ENCODE measurements at regions not wholly inside any gene's neighbourhood (a gene's known extent, or its start where the extent isn't known, plus 50 kb on each side); places are given as distances from the start of the nearest gene placed in this dataset.

DNA sequence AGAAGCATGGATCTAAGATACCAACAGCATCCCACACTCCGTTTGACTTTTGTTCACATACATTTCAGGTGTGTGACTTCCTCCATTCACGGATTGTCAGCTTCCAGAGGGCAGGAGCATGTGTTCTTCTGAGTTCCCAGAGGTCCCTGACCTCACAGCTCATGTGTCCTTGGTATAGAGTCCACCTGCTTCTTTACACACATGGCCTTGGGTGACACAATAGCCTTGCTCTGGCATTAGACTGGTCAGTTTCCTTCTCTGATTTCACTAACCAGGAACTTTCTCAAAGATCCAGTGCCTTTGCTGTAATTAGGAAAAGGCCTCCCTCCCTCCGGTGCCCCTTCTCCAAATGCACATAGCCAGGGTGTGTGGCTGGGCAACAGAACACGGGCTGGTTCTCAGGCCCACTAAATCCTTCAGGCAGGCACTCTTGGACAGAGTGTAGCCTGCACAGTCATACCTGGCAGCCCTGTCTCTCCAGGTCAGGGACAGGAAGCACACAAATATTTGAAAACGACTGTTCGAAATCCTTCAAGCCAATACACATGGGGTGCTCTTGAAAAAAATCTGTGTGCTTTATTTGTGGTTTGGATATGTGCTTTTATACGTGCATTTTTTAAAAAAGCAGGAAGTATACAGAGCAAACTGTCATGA is 81.1 kb downstream of the TRIM42 start:
- Histone ChIP-seq H3K4me3 (no peak overlapping the region), H3K36me3 (no peaks in the 10 kb centered on the region), H3K27ac (replicated peaks in 1 of 4) (no peak overlapping the region), H3K4me1 (no peaks in the 10 kb centered on the region), H3K9me3 (no peaks in the 10 kb centered on the region), H3K27me3 (no peaks in the 10 kb centered on the region)
- intact Hi-C loops (cut with DNase I): no loop called here
- WGBS: 73% methylated on average over 7 of the region's 7 CpGs
- DNase-seq (ENCODE audit: extremely low spot score): peak; percentile 62
- TF ChIP-seq, protein P1, sequence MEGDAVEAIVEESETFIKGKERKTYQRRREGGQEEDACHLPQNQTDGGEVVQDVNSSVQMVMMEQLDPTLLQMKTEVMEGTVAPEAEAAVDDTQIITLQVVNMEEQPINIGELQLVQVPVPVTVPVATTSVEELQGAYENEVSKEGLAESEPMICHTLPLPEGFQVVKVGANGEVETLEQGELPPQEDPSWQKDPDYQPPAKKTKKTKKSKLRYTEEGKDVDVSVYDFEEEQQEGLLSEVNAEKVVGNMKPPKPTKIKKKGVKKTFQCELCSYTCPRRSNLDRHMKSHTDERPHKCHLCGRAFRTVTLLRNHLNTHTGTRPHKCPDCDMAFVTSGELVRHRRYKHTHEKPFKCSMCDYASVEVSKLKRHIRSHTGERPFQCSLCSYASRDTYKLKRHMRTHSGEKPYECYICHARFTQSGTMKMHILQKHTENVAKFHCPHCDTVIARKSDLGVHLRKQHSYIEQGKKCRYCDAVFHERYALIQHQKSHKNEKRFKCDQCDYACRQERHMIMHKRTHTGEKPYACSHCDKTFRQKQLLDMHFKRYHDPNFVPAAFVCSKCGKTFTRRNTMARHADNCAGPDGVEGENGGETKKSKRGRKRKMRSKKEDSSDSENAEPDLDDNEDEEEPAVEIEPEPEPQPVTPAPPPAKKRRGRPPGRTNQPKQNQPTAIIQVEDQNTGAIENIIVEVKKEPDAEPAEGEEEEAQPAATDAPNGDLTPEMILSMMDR (IDR thresholded peaks at IDR 0.05): no peak
- TF ChIP-seq EP300 (IDR thresholded peaks at IDR 0.05) (no peak), POLR2AphosphoS5 (IDR thresholded peaks at IDR 0.05) (no peak), POLR2A (IDR thresholded peaks at IDR 0.05; ENCODE audit: low read depth) (no peak)

DNA sequence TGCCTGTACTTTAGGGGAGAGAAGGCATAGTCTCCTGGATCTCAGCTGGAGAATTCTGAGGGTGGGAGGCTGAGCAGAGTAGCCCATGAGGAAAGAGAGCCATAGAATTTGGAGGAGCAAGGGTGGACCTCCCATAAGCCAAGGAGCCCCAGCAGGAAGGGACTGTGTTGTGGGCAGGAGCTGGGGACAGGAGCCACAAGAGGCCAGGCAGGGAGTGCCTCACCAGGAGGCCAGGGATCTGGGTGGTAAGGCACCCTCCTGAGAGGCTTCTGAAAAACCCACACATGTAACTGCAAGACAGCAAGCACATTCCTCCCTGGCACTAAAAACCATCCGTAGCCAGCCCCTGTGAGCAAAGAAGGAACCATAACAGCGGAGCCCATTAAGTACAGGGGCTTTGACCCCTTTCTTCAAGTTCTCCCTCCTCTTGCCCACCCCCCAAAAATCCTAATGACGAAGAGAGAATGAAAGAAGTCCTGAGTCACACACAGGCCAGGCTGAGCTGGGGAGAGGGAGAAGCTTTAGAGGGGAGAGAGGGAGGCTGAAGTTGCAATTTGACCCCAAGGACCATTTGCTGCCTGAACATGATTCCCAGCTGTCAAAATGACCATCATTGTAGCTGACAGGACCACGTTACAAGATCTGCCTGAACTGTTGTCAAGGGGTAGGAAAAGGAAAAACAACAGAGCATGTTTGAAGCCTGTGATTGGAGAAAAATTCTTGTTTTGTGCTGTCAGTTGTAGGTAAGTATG is 82.6 kb downstream of the TRIM42 start:
- DNase-seq (ENCODE audit: extremely low spot score): peak; percentile 78
- Histone ChIP-seq H3K9me3 (no peaks in the 10 kb centered on the region), H3K27me3 (no peaks in the 10 kb centered on the region), H3K36me3 (no peaks in the 10 kb centered on the region), H3K4me1 (no peaks in the 10 kb centered on the region), H3K4me3 (no peak overlapping the region), H3K27ac (replicated peaks in 1 of 4) (no peak overlapping the region)
- WGBS: 75% methylated on average over 4 of the region's 4 CpGs
- TF ChIP-seq EP300 (IDR thresholded peaks at IDR 0.05) (no peak), POLR2AphosphoS5 (IDR thresholded peaks at IDR 0.05) (no peak), POLR2A (IDR thresholded peaks at IDR 0.05; ENCODE audit: low read depth) (no peak)
- TF ChIP-seq, protein P1 (IDR thresholded peaks at IDR 0.05): no peak
- intact Hi-C loops (cut with DNase I): no loop called here

- no peak overlapping the region for H3K4me3 ChIP-seq
- WGBS: 58% methylated on average over 4 of the region's 4 CpGs
- DNase-seq (ENCODE audit: extremely low spot score): peak; percentile 90
- TF ChIP-seq POLR2AphosphoS5 (IDR thresholded peaks at IDR 0.05): no peak
- no peak for TF ChIP-seq POLR2A (IDR thresholded peaks at IDR 0.05; ENCODE audit: low read depth)
- TF ChIP-seq, protein P1 (IDR thresholded peaks at IDR 0.05): no peak
- TF ChIP-seq EP300 (IDR thresholded peaks at IDR 0.05): no peak
- intact Hi-C loops (cut with DNase I): no loop called here
- H3K27me3 ChIP-seq: no peaks in the 10 kb centered on the region
- H3K36me3 ChIP-seq: no peaks in the 10 kb centered on the region
- no peaks in the 10 kb centered on the region for H3K4me1 ChIP-seq
- no peaks in the 10 kb centered on the region for H3K9me3 ChIP-seq
- H3K27ac ChIP-seq (replicated peaks in 1 of 4): no peak overlapping the region
Observed at GRCh38 chr3:140761076-140761639, 83.3 kb downstream of the TRIM42 start.

- Histone ChIP-seq H3K36me3 (no peaks in the 10 kb centered on the region), H3K9me3 (no peaks in the 10 kb centered on the region), H3K4me3 (no peak overlapping the region), H3K4me1 (no peaks in the 10 kb centered on the region), H3K27ac (replicated peaks in 1 of 4) (no peak overlapping the region), H3K27me3 (no peaks in the 10 kb centered on the region)
- TF ChIP-seq, protein P1 (IDR thresholded peaks at IDR 0.05): no peak
- TF ChIP-seq POLR2AphosphoS5 (IDR thresholded peaks at IDR 0.05) (no peak), POLR2A (IDR thresholded peaks at IDR 0.05; ENCODE audit: low read depth) (no peak), EP300 (IDR thresholded peaks at IDR 0.05) (no peak)
- no peak for DNase-seq (ENCODE audit: extremely low spot score)
- intact Hi-C loops (cut with DNase I): no loop called here
Observed at GRCh38 chr3:140762746-140763145, 84.9 kb downstream of the TRIM42 start.

All from esophagus muscularis mucosa (tissue), 4 donors.